GM18502 (cell line): ENCODE measurements at regions not wholly inside any gene's neighbourhood (a gene's known extent, or its start where the extent isn't known, plus 50 kb on each side); places are given as distances from the start of the nearest gene placed in this dataset.
A peak's percentile ranks its signal among the peaks of the same experiment; 100 is the strongest.

ENCODE experiments used
- ATAC-seq: cut with Tn5 transposase; IDR thresholded peaks from one replicate; pipeline ENCODE4 v1.9.1; 2021; ENCODE audit warnings: mild to moderate bottlenecking; ENCODE audit not compliant: unreplicated experiment, poor library complexity

GRCh38 chr13:31853643-31854326 lies 114.5 kb downstream of the RXFP2 start:
- ATAC-seq: no peak

- ATAC-seq: peak; percentile 65
Observed at GRCh38 chr13:31859571-31859970, 120.2 kb downstream of the RXFP2 start.

- no peak for ATAC-seq
Observed at GRCh38 chr13:31860002-31860401, 120.7 kb downstream of the RXFP2 start.

- peak; percentile 76 for ATAC-seq
Observed at GRCh38 chr13:31862828-31863227, 123.5 kb downstream of the RXFP2 start.

- ATAC-seq: no peak
Observed at GRCh38 chr13:31864307-31864706, 125.0 kb downstream of the RXFP2 start.

GRCh38 chr13:31866099-31866498 lies 126.8 kb downstream of the RXFP2 start:
- no peak for ATAC-seq

- no peak for ATAC-seq
Observed at GRCh38 chr13:31867709-31868108, 128.4 kb downstream of the RXFP2 start.

- ATAC-seq: no peak
Observed at GRCh38 chr13:31869582-31869981, 130.3 kb downstream of the RXFP2 start.

- no peak for ATAC-seq
Observed at GRCh38 chr13:31870511-31870910, 131.2 kb downstream of the RXFP2 start.

GRCh38 chr13:31873145-31873544 lies 133.8 kb downstream of the RXFP2 start:
- ATAC-seq: no peak

GRCh38 chr13:31875134-31875533 lies 135.8 kb downstream of the RXFP2 start:
- no peak for ATAC-seq

GRCh38 chr13:31878052-31878451 lies 138.7 kb downstream of the RXFP2 start:
- no peak for ATAC-seq

GRCh38 chr13:31878495-31878894 lies 139.2 kb downstream of the RXFP2 start:
- peak; percentile 50 for ATAC-seq

GRCh38 chr13:31878955-31879354 lies 139.6 kb downstream of the RXFP2 start:
- no peak for ATAC-seq

GRCh38 chr13:31880851-31881494 lies 141.6 kb downstream of the RXFP2 start:
- ATAC-seq: peak; percentile 66

GRCh38 chr13:31881495-31881882 lies 142.2 kb downstream of the RXFP2 start:
- no peak for ATAC-seq

GRCh38 chr13:31882794-31883193 lies 143.5 kb downstream of the RXFP2 start:
- ATAC-seq: no peak

- ATAC-seq: no peak
Observed at GRCh38 chr13:31884556-31884955, 145.2 kb downstream of the RXFP2 start.

GRCh38 chr13:31885994-31886393 lies 145.6 kb upstream of the FRY start:
- ATAC-seq: no peak

GRCh38 chr13:31887286-31887685 lies 144.3 kb upstream of the FRY start:
- no peak for ATAC-seq

- ATAC-seq: no peak
Observed at GRCh38 chr13:31890946-31891345, 140.6 kb upstream of the FRY start.

GRCh38 chr13:31891472-31891871 lies 140.1 kb upstream of the FRY start:
- no peak for ATAC-seq
